Neuronal stem cell (in vitro differentiated cells): ENCODE measurements at regions not wholly inside any gene's neighbourhood (a gene's known extent, or its start where the extent isn't known, plus 50 kb on each side); places are given as distances from the start of the nearest gene placed in this dataset.

Experiments
- DNase-seq: peaks from one replicate; pipeline ENCODE4 v3.0.0-alpha.2; 2013; ENCODE audit warnings: low spot score
- H2AFZ ChIP-seq: one replicate; pipeline ENCODE4 v1.6.1; 2013; ENCODE audit warnings: mild to moderate bottlenecking, low read length, inconsistent platforms
- H2AK5ac ChIP-seq: 2 replicates; pipeline ENCODE4 v1.6.1; 2013; ENCODE audit warnings: low read depth, mild to moderate bottlenecking, inconsistent platforms, low read length, moderate library complexity, mixed read lengths
- H2BK120ac ChIP-seq: 2 replicates; pipeline ENCODE4 v1.6.1; 2013; ENCODE audit warnings: low read depth, mild to moderate bottlenecking, inconsistent platforms, low read length, moderate library complexity, mixed read lengths
- H2BK12ac ChIP-seq: one replicate; pipeline ENCODE4 v1.6.1; 2013; ENCODE audit warnings: low read length, inconsistent platforms
- H2BK15ac ChIP-seq: 2 replicates; pipeline ENCODE4 v1.6.1; 2013; ENCODE audit warnings: mild to moderate bottlenecking, low read length, inconsistent platforms, mixed read lengths
- H2BK5ac ChIP-seq: one replicate; pipeline ENCODE4 v1.6.1; 2013; ENCODE audit warnings: inconsistent platforms, mild to moderate bottlenecking, low read length, moderate library complexity
- H3K14ac ChIP-seq: one replicate; pipeline ENCODE4 v1.6.1; 2013; ENCODE audit warnings: low read length, inconsistent platforms
- H3K18ac ChIP-seq: 2 replicates; pipeline ENCODE4 v1.6.1; 2013; ENCODE audit warnings: low read length, inconsistent platforms
- H3K23ac ChIP-seq: 2 replicates; pipeline ENCODE4 v1.6.1; 2013; ENCODE audit warnings: low read depth, mild to moderate bottlenecking, mixed read lengths, low read length, inconsistent platforms; ENCODE audit not compliant: poor library complexity
- H3K27ac ChIP-seq: replicated peaks from 3 replicates; pipeline ENCODE4 v1.5.1; 2013; ENCODE audit warnings: low read length, inconsistent platforms
- H3K27me3 ChIP-seq, 3 experiments: 2 replicates each; pipeline ENCODE4 v1.6.1; 2013; ENCODE audit warnings: low read length in 3 of 3, mild to moderate bottlenecking in 2 of 3, inconsistent platforms in 1 of 3, low read depth in 1 of 3, mixed read lengths in 1 of 3, moderate library complexity in 1 of 3; ENCODE audit not compliant: control insufficient read depth in 3 of 3, insufficient read depth in 3 of 3
- H3K36me3 ChIP-seq, 2 donors: replicated peaks in 1 of 2; 2 replicates each; pipeline ENCODE4 v1.6.1; 2013; ENCODE audit warnings: low read length in 2 of 2; ENCODE audit not compliant: control insufficient read depth in 2 of 2, insufficient read depth in 2 of 2
- H3K4ac ChIP-seq: 2 replicates; pipeline ENCODE4 v1.6.1; 2013; ENCODE audit warnings: inconsistent platforms, mild to moderate bottlenecking, low read length, moderate library complexity
- H3K4me1 ChIP-seq, 2 donors: 1 replicate in 1 of 2; 2 replicates in 1 of 2; pipeline ENCODE4 v1.6.1; 2013; ENCODE audit warnings: low read length in 2 of 2, low read depth in 1 of 2; ENCODE audit not compliant: control insufficient read depth in 2 of 2, insufficient read depth in 1 of 2
- H3K4me2 ChIP-seq: one replicate; pipeline ENCODE4 v1.6.1; 2013; ENCODE audit warnings: mild to moderate bottlenecking, low read length, inconsistent platforms; ENCODE audit not compliant: insufficient read depth, poor library complexity, severe bottlenecking
- H3K4me3 ChIP-seq, 2 donors: 2 replicates each; pipeline ENCODE4 v1.5.1; 2013; ENCODE audit warnings: low read length in 2 of 2, mild to moderate bottlenecking in 2 of 2, inconsistent platforms in 1 of 2, moderate library complexity in 1 of 2
- H3K79me1 ChIP-seq: one replicate; pipeline ENCODE4 v1.6.1; 2013; ENCODE audit warnings: low read depth, mild to moderate bottlenecking, inconsistent platforms, low read length, moderate library complexity
- H3K9ac ChIP-seq: one replicate; pipeline ENCODE4 v1.6.1; 2013; ENCODE audit warnings: mild to moderate bottlenecking, low read depth, low read length, inconsistent platforms; ENCODE audit not compliant: poor library complexity
- H3K9me3 ChIP-seq, 2 donors: replicated peaks in 1 of 2; 2 replicates each; pipeline versions ENCODE3 to v1.6.1; 2013; ENCODE audit warnings: low read length in 2 of 2, mild to moderate bottlenecking in 2 of 2, inconsistent platforms in 1 of 2, low read depth in 1 of 2, mixed read lengths in 1 of 2, moderate library complexity in 1 of 2; ENCODE audit not compliant: control insufficient read depth in 2 of 2, insufficient read depth in 1 of 2
- H4K8ac ChIP-seq: one replicate; pipeline ENCODE4 v1.6.1; 2013; ENCODE audit warnings: low read depth, mild to moderate bottlenecking, inconsistent platforms, low read length, moderate library complexity
- H4K91ac ChIP-seq: one replicate; pipeline ENCODE4 v1.6.1; 2013; ENCODE audit warnings: low read length, low read depth, mild to moderate bottlenecking, inconsistent platforms; ENCODE audit not compliant: poor library complexity
- WGBS, 2 donors: extraction: QIAGEN DNeasy Blood & Tissue Kit; methylation state at CpG; one replicate each; pipeline ENCODE4 v1.1.7; 2013; ENCODE audit warnings: missing lambda C conversion rate in 2 of 2, mixed read lengths in 1 of 2; ENCODE audit not compliant: insufficient read length in 2 of 2, insufficient replicate concordance in 1 of 2; ENCODE audit errors: extremely low coverage in 2 of 2; 5-methylcytosine and 5-hydroxymethylcytosine counted together

DNA sequence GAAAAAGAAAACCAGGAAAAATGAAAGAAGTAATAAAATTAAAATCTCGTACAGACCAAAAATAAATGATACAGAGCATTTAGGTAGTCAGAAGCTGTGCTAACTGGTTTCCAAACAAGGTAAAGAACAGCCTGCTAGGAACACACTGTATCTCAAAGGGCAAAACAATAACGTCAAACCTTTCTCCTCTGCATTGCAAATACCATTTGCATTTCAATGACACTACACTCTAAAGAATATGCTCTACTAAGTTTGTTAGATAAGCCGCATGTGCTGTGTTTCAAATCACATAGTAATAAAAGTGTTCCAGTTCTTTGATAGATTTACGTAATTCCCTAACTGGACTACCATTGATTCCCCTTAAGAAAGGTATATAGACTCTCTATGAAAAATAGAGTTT, 648.8 kb downstream of the PLA2G4A start:
- no peak for DNase-seq
- H3K9me3 ChIP-seq = no peaks in the 10 kb centered on the region
- H3K27me3 ChIP-seq = no peaks in the 10 kb centered on the region
- H3K4ac ChIP-seq = no peak overlapping the region
- no peak overlapping the region for H2AFZ ChIP-seq
- H3K18ac ChIP-seq = no peak overlapping the region
- no peak overlapping the region for H2BK12ac ChIP-seq
- H3K4me1 ChIP-seq = no peaks in the 10 kb centered on the region
- no peak overlapping the region for H2BK5ac ChIP-seq
- H3K79me1 ChIP-seq = no peaks in the 10 kb centered on the region
- no peak overlapping the region for H2BK15ac ChIP-seq
- WGBS, 2 donors = no CpG with 5 or more reads among the region's 4 CpGs
- no peak overlapping the region for H3K23ac ChIP-seq
- no peak overlapping the region for H3K4me3 ChIP-seq
- H2BK120ac ChIP-seq = no peak overlapping the region
- no peaks in the 10 kb centered on the region for H3K36me3 ChIP-seq
- no peak overlapping the region for H3K4me2 ChIP-seq
- H3K14ac ChIP-seq = no peak overlapping the region
- H3K9ac ChIP-seq = no peak overlapping the region
- no peak overlapping the region for H2AK5ac ChIP-seq
- H4K8ac ChIP-seq = no peak overlapping the region
- H3K27ac ChIP-seq = no peak overlapping the region
- no peak overlapping the region for H4K91ac ChIP-seq

DNA sequence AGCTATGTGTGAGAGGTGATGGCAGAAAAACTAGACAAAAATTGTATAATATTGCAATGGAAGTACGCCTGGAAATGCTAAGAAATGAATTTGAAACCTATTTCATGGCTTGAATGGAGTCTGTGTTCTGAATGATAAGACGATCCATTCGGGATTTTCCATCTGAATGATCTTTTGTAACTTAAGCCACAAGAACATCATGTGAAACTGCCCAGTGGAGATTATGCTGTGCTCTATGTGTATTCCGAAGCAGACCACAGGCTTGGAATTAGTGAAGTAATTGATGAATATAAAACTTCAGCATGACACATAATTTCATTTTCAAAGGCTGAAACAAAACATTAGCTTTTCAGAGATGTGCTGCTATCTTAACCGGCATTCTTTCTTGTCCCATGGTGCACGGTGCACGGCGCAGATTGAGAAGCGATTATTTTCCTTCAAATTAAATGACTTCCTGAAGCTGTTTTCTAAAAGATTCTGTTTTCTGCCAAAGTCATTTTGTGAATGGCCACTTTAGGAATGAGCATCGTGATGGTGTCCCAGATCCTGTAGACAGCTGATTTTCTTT, 652.9 kb downstream of the PLA2G4A start:
- no peak overlapping the region for H3K9ac ChIP-seq
- H2BK120ac ChIP-seq = no peak overlapping the region
- no CpG with 5 or more reads among the region's 10 CpGs for WGBS, 2 donors
- H3K14ac ChIP-seq = no peak overlapping the region
- no peaks in the 10 kb centered on the region for H3K79me1 ChIP-seq
- H3K4ac ChIP-seq = no peak overlapping the region
- H3K4me3 ChIP-seq = no peak overlapping the region
- H2BK15ac ChIP-seq = no peak overlapping the region
- DNase-seq = no peak
- H3K27me3 ChIP-seq = no peaks in the 10 kb centered on the region
- H2AK5ac ChIP-seq = no peak overlapping the region
- H3K36me3 ChIP-seq = no peaks in the 10 kb centered on the region
- H4K91ac ChIP-seq = no peak overlapping the region
- H3K23ac ChIP-seq = no peak overlapping the region
- no peak overlapping the region for H4K8ac ChIP-seq
- no peak overlapping the region for H2AFZ ChIP-seq
- H3K4me1 ChIP-seq = no peaks in the 10 kb centered on the region
- no peaks in the 10 kb centered on the region for H3K9me3 ChIP-seq
- no peak overlapping the region for H3K4me2 ChIP-seq
- H2BK12ac ChIP-seq = no peak overlapping the region
- H3K27ac ChIP-seq = no peak overlapping the region
- no peak overlapping the region for H3K18ac ChIP-seq
- no peak overlapping the region for H2BK5ac ChIP-seq

DNA sequence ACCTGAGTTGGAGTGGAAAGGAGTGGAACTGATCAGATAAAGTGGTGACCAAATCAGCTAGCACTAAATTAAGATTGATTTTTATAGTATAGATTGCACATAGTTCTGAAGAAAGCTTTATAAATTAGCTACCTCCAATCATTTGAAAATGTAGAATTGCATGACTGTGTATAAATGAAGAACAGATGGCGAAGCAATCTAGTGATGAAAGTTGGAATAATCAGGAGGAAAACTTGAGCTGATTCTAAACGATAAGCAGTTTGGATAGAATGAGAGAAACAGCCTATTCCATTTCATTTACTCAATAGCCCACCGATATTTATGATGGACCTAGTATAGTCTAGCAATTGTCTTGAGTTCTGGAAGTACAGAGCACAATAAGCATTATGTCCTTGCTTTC, 661.5 kb downstream of the PLA2G4A start:
- Histone ChIP-seq H3K4me1 (no peaks in the 10 kb centered on the region), H2AFZ (no peak overlapping the region), H3K9me3 (no peaks in the 10 kb centered on the region), H3K14ac (no peak overlapping the region), H2AK5ac (no peak overlapping the region), H3K4me3 (no peak overlapping the region), H2BK15ac (no peak overlapping the region), H3K79me1 (no peaks in the 10 kb centered on the region), H2BK12ac (no peak overlapping the region), H2BK120ac (no peak overlapping the region), H3K36me3 (no peaks in the 10 kb centered on the region), H3K27me3 (no peaks in the 10 kb centered on the region), H4K91ac (no peak overlapping the region), H3K18ac (no peak overlapping the region), H3K4me2 (no peak overlapping the region), H3K23ac (no peak overlapping the region), H4K8ac (no peak overlapping the region), H3K9ac (no peak overlapping the region), H2BK5ac (no peak overlapping the region), H3K27ac (no peak overlapping the region), H3K4ac (no peak overlapping the region)
- no peak for DNase-seq
- no CpG with 5 or more reads among the region's 3 CpGs for WGBS, 2 donors

DNA sequence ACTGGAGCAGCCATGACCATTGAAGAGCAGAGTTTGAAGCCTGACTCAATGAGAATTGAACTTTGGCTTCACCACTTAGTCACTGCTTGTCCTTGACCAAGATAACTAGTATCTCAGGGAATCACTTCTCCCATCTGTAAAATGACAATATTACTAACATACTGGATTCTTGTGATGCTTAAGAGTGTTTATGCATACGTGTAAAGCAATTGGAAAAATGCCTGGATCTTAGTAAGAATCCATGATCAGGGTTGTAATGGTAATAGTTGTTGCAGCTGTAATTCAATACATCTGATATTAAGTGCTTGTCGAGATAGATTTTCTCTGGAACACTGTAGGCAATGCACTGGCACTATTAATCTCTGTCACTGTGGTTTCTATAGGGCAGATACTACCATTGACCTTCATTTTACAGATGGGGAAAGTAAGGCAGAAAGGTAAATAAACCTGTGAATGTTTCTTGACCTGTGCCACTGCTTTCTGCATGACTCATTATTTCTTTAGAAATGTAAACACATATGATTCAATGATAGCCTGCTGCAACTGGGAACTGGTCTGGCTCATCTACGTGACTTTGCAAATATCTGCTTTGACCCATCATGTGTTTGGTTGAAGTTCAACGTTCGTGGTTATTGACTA, 662.5 kb downstream of the PLA2G4A start:
- Histone ChIP-seq H2BK5ac (no peak overlapping the region), H3K4me3 (no peak overlapping the region), H2AK5ac (no peak overlapping the region), H2BK15ac (no peak overlapping the region), H3K79me1 (no peaks in the 10 kb centered on the region), H4K8ac (no peak overlapping the region), H3K18ac (no peak overlapping the region), H3K23ac (no peak overlapping the region), H4K91ac (no peak overlapping the region), H2BK12ac (no peak overlapping the region), H3K9ac (no peak overlapping the region), H3K27me3 (no peaks in the 10 kb centered on the region), H3K4ac (no peak overlapping the region), H2AFZ (no peak overlapping the region), H3K4me1 (no peaks in the 10 kb centered on the region), H3K4me2 (no peak overlapping the region), H3K14ac (no peak overlapping the region), H3K27ac (no peak overlapping the region), H3K36me3 (no peaks in the 10 kb centered on the region), H2BK120ac (no peak overlapping the region), H3K9me3 (no peaks in the 10 kb centered on the region)
- DNase-seq = no peak
- WGBS, 2 donors = no CpG with 5 or more reads among the region's 5 CpGs
